Mesothelial cell of epicardium (in vitro differentiated cells): ENCODE measurements at regions not wholly inside any gene's neighbourhood (a gene's known extent, or its start where the extent isn't known, plus 50 kb on each side); places are given as distances from the start of the nearest gene placed in this dataset.

Source experiments
- DNase-seq, 2 experiments: peaks; one replicate each; pipeline ENCODE4 v3.0.0; 2021; ENCODE audit warnings: low spot score in 2 of 2; ENCODE audit not compliant: unreplicated experiment in 2 of 2
- H3K27ac Mint-ChIP-seq: 2 replicates; pipeline ENCODE4 v1.8.0; 2021; ENCODE audit warnings: mixed read lengths
- H3K27me3 Mint-ChIP-seq: 2 replicates; pipeline ENCODE4 v1.8.0; 2021; ENCODE audit warnings: low read depth, mixed read lengths
- H3K36me3 Mint-ChIP-seq: 2 replicates; pipeline ENCODE4 v1.8.0; 2021; ENCODE audit warnings: mixed read lengths
- H3K4me1 Mint-ChIP-seq: 2 replicates; pipeline ENCODE4 v1.8.0; 2021; ENCODE audit warnings: mixed read lengths
- H3K4me3 Mint-ChIP-seq: 2 replicates; pipeline ENCODE4 v1.8.0; 2021; ENCODE audit warnings: mild to moderate bottlenecking, moderate library complexity, mixed read lengths
- H3K9me3 Mint-ChIP-seq: 2 replicates; pipeline ENCODE4 v1.8.0; 2021; ENCODE audit warnings: mixed read lengths
- CTCF ChIP-seq: fragments of 200-600 bp; sonication (generic); IDR thresholded peaks from one replicate; pipeline ENCODE4 v1.5.0; 2021; ENCODE audit warnings: antibody characterized with exemption; ENCODE audit not compliant: unreplicated experiment

- Mint-ChIP-seq H3K36me3 (no peaks in the 10 kb centered on the region), H3K4me1 (no peaks in the 10 kb centered on the region), H3K9me3 (peaks cover 4% of the 10 kb centered on the region), H3K27me3 (no peaks in the 10 kb centered on the region), H3K4me3 (no peak overlapping the region), H3K27ac (no peak overlapping the region)
- no peak for DNase-seq
- TF ChIP-seq CTCF = no peak
These were observed 491.5 kb downstream of the SLC6A15 start for GRCh38 chr12:84421103-84421502.

- Mint-ChIP-seq H3K4me3 (no peak overlapping the region), H3K36me3 (no peaks in the 10 kb centered on the region), H3K9me3 (peaks cover 4% of the 10 kb centered on the region), H3K4me1 (no peaks in the 10 kb centered on the region), H3K27me3 (no peaks in the 10 kb centered on the region), H3K27ac (no peak overlapping the region)
- no peak for DNase-seq
- TF ChIP-seq CTCF = no peak
These were observed 496.0 kb downstream of the SLC6A15 start for GRCh38 chr12:84416626-84417025.

GRCh38 chr12:84415946-84416345, 496.7 kb downstream of the SLC6A15 start:
- no peak for DNase-seq
- Mint-ChIP-seq H3K9me3 (peaks cover 8% of the 10 kb centered on the region), H3K4me3 (no peak overlapping the region), H3K27me3 (no peaks in the 10 kb centered on the region), H3K36me3 (no peaks in the 10 kb centered on the region), H3K4me1 (no peaks in the 10 kb centered on the region), H3K27ac (no peak overlapping the region)
- TF ChIP-seq CTCF = no peak

GRCh38 chr12:84413656-84414055, 498.9 kb downstream of the SLC6A15 start:
- H3K9me3 Mint-ChIP-seq = peaks cover 4% of the 10 kb centered on the region
- no peaks in the 10 kb centered on the region for H3K36me3 Mint-ChIP-seq
- no peak for DNase-seq
- H3K4me1 Mint-ChIP-seq = no peaks in the 10 kb centered on the region
- no peak overlapping the region for H3K27ac Mint-ChIP-seq
- no peaks in the 10 kb centered on the region for H3K27me3 Mint-ChIP-seq
- no peak overlapping the region for H3K4me3 Mint-ChIP-seq
- TF ChIP-seq CTCF = no peak

GRCh38 chr12:84412226-84412625, 500.4 kb downstream of the SLC6A15 start:
- Mint-ChIP-seq H3K9me3 (peaks cover 5% of the 10 kb centered on the region), H3K4me3 (no peak overlapping the region), H3K27ac (no peak overlapping the region), H3K27me3 (no peaks in the 10 kb centered on the region), H3K36me3 (no peaks in the 10 kb centered on the region), H3K4me1 (no peaks in the 10 kb centered on the region)
- DNase-seq = no peak
- no peak for TF ChIP-seq CTCF

GRCh38 chr12:84411031-84411430, 501.6 kb downstream of the SLC6A15 start:
- DNase-seq = no peak
- Mint-ChIP-seq H3K4me3 (no peak overlapping the region), H3K4me1 (no peaks in the 10 kb centered on the region), H3K36me3 (peaks cover 3% of the 10 kb centered on the region), H3K9me3 (peaks cover 16% of the 10 kb centered on the region), H3K27ac (no peak overlapping the region), H3K27me3 (no peaks in the 10 kb centered on the region)
- TF ChIP-seq CTCF = no peak
